H9 (cell line): ENCODE measurements at regions not wholly inside any gene's neighbourhood (a gene's known extent, or its start where the extent isn't known, plus 50 kb on each side); places are given as distances from the start of the nearest gene placed in this dataset.

Source experiments
- DNase-seq: peaks from one replicate; pipeline ENCODE4 v3.0.0-alpha.2; 2017
- H2AFZ ChIP-seq: one replicate; pipeline ENCODE4 v1.6.1; 2013; ENCODE audit warnings: mild to moderate bottlenecking, low read length, control low read depth, moderate library complexity
- H2AK5ac ChIP-seq: 2 replicates; pipeline ENCODE4 v1.6.1; 2013; ENCODE audit warnings: low read length, control low read depth, mixed read lengths; ENCODE audit not compliant: insufficient read length
- H2BK120ac ChIP-seq: one replicate; pipeline ENCODE4 v1.6.1; 2013; ENCODE audit warnings: low read depth, mild to moderate bottlenecking, low read length, control low read depth, inconsistent platforms; ENCODE audit not compliant: poor library complexity, severe bottlenecking
- H2BK12ac ChIP-seq: 2 replicates; pipeline ENCODE4 v1.6.1; 2013; ENCODE audit warnings: low read length, control low read depth, mixed read lengths, low read depth; ENCODE audit not compliant: insufficient read length
- H2BK15ac ChIP-seq: 2 replicates; pipeline ENCODE4 v1.6.1; 2013; ENCODE audit warnings: low read depth, low read length, control low read depth
- H2BK20ac ChIP-seq: one replicate; pipeline ENCODE4 v1.6.1; 2013; ENCODE audit warnings: low read depth, mild to moderate bottlenecking, low read length, control low read depth, inconsistent platforms; ENCODE audit not compliant: poor library complexity, severe bottlenecking
- H2BK5ac ChIP-seq: 2 replicates; pipeline ENCODE4 v1.6.1; 2013; ENCODE audit warnings: low read length, control low read depth, mixed read lengths; ENCODE audit not compliant: insufficient read length
- H3K14ac ChIP-seq: 2 replicates; pipeline ENCODE4 v1.6.1; 2013; ENCODE audit warnings: low read length, control low read depth; ENCODE audit not compliant: insufficient read depth
- H3K18ac ChIP-seq: 2 replicates; pipeline ENCODE4 v1.6.1; 2013; ENCODE audit warnings: low read depth, mild to moderate bottlenecking, mixed read lengths, low read length, control low read depth; ENCODE audit not compliant: insufficient read length
- H3K23ac ChIP-seq: 2 replicates; pipeline ENCODE4 v1.6.1; 2013; ENCODE audit warnings: low read length, control low read depth, mixed read lengths, low read depth; ENCODE audit not compliant: insufficient read length
- H3K23me2 ChIP-seq: 2 replicates; pipeline ENCODE4 v1.6.1; 2013; ENCODE audit warnings: low read depth, mild to moderate bottlenecking, mixed read lengths, low read length, control low read depth; ENCODE audit not compliant: insufficient read length, poor library complexity, severe bottlenecking
- H3K27ac ChIP-seq: 2 replicates; pipeline ENCODE4 v1.5.1; 2013; ENCODE audit warnings: low read length, control low read depth, mixed read lengths, low read depth; ENCODE audit not compliant: insufficient read length
- H3K27me3 ChIP-seq: 2 replicates; pipeline ENCODE4 v1.6.1; 2013; ENCODE audit warnings: low read length, control low read depth, inconsistent platforms; ENCODE audit not compliant: insufficient read depth
- H3K4ac ChIP-seq: 2 replicates; pipeline ENCODE4 v1.6.1; 2013; ENCODE audit warnings: low read depth, mild to moderate bottlenecking, control low read depth, inconsistent platforms, low read length, moderate library complexity
- H3K4me1 ChIP-seq: 2 replicates; pipeline ENCODE4 v1.6.1; 2013; ENCODE audit warnings: low read length, control low read depth, inconsistent platforms; ENCODE audit not compliant: insufficient read depth
- H3K4me2 ChIP-seq: 2 replicates; pipeline ENCODE4 v1.6.1; 2013; ENCODE audit warnings: low read length, control low read depth, mixed read lengths; ENCODE audit not compliant: insufficient read length, insufficient read depth
- H3K56ac ChIP-seq: 2 replicates; pipeline ENCODE4 v1.6.1; 2013; ENCODE audit warnings: low read depth, mild to moderate bottlenecking, mixed read lengths, low read length, control low read depth; ENCODE audit not compliant: insufficient read length
- H3K79me1 ChIP-seq: 2 replicates; pipeline ENCODE4 v1.6.1; 2013; ENCODE audit warnings: low read depth, mild to moderate bottlenecking, moderate library complexity, low read length, control low read depth, inconsistent platforms; ENCODE audit not compliant: insufficient read depth, poor library complexity, severe bottlenecking
- H3K79me2 ChIP-seq: 2 replicates; pipeline ENCODE4 v1.6.1; 2013; ENCODE audit warnings: low read length, control low read depth, inconsistent platforms; ENCODE audit not compliant: insufficient read depth
- H3K9ac ChIP-seq: 2 replicates; pipeline ENCODE4 v1.6.1; 2013; ENCODE audit warnings: low read length, control low read depth, mixed read lengths; ENCODE audit not compliant: insufficient read length; ENCODE audit errors: extremely low read depth
- H3K9me3 ChIP-seq: one replicate; pipeline ENCODE4 v1.6.1; 2013; ENCODE audit warnings: low read depth, low read length, inconsistent platforms; ENCODE audit not compliant: control insufficient read depth
- H3T11ph ChIP-seq: one replicate; pipeline ENCODE4 v1.6.1; 2013; ENCODE audit warnings: mild to moderate bottlenecking, low read length, control low read depth, inconsistent platforms
- H4K20me1 ChIP-seq: one replicate; pipeline ENCODE4 v1.6.1; 2013; ENCODE audit not compliant: control insufficient read depth, insufficient read length, insufficient read depth
- H4K5ac ChIP-seq: 2 replicates; pipeline ENCODE4 v1.6.1; 2013; ENCODE audit warnings: low read depth, mild to moderate bottlenecking, mixed read lengths, low read length, control low read depth; ENCODE audit not compliant: insufficient read length
- H4K8ac ChIP-seq: replicated peaks from 2 replicates; pipeline ENCODE4 v1.6.1; 2013; ENCODE audit warnings: low read length, control low read depth, mixed read lengths, low read depth; ENCODE audit not compliant: insufficient read length
- H4K91ac ChIP-seq: 2 replicates; pipeline ENCODE4 v1.6.1; 2013; ENCODE audit warnings: low read depth, mild to moderate bottlenecking, moderate library complexity, mixed read lengths, low read length, control low read depth; ENCODE audit not compliant: insufficient read length
- H3K27ac Mint-ChIP-seq, 3 experiments: 2 replicates in 2 of 3; 3 replicates in 1 of 3; pipeline ENCODE4 v1.8.0; 2020 to 2021; ENCODE audit warnings: mixed read lengths in 3 of 3, mild to moderate bottlenecking in 1 of 3, moderate library complexity in 1 of 3
- H3K27me3 Mint-ChIP-seq: 2 replicates; pipeline ENCODE4 v1.8.0; 2021; ENCODE audit warnings: low read depth, mild to moderate bottlenecking, moderate library complexity, mixed read lengths
- H3K36me3 Mint-ChIP-seq, 3 experiments: 2 replicates in 2 of 3; 3 replicates in 1 of 3; pipeline ENCODE4 v1.8.0; 2020 to 2021; ENCODE audit warnings: low read depth in 3 of 3, mixed read lengths in 3 of 3; ENCODE audit not compliant: insufficient read depth in 1 of 3
- H3K4me1 Mint-ChIP-seq, 2 experiments: 2 replicates each; pipeline ENCODE4 v1.8.0; 2020; ENCODE audit warnings: mixed read lengths in 2 of 2
- H3K4me3 Mint-ChIP-seq, 2 experiments: 2 replicates in 1 of 2; 3 replicates in 1 of 2; pipeline ENCODE4 v1.8.0; 2020 to 2021; ENCODE audit warnings: mild to moderate bottlenecking in 2 of 2, mixed read lengths in 2 of 2, moderate library complexity in 1 of 2
- H3K9me3 Mint-ChIP-seq, 2 experiments: 2 replicates in 1 of 2; 3 replicates in 1 of 2; pipeline ENCODE4 v1.8.0; 2020; ENCODE audit warnings: mild to moderate bottlenecking in 2 of 2, mixed read lengths in 2 of 2, moderate library complexity in 1 of 2
- CTCF ChIP-seq: fragments of 200-600 bp; sonication (generic); conservative IDR thresholded peaks from 3 replicates; pipeline ENCODE4 v1.8.0; 2021; ENCODE audit warnings: antibody characterized with exemption, mild to moderate bottlenecking
- WGBS: extraction: QIAGEN DNeasy Blood & Tissue Kit; methylation state at CpG from one replicate; pipeline ENCODE4 v1.1.7; 2013; ENCODE audit warnings: missing lambda C conversion rate, low lambda C conversion rate, mixed read lengths; ENCODE audit not compliant: insufficient read length; ENCODE audit errors: extremely low coverage; 5-methylcytosine and 5-hydroxymethylcytosine counted together

- Mint-ChIP-seq H3K36me3 (no peaks in the 10 kb centered on the region; a peak in 1 of 7 replicates), H3K27ac (no peak overlapping the region), H3K27me3 (peaks cover 6% of the 10 kb centered on the region; the same call in 1 of the 2 replicates), H3K4me3 (no peak overlapping the region), H3K4me1 (no peaks in the 10 kb centered on the region), H3K9me3 (no peaks in the 10 kb centered on the region; a peak in 1 of 5 replicates)
- Histone ChIP-seq H2BK12ac (no peak overlapping the region), H3T11ph (no peak overlapping the region), H3K79me2 (no peaks in the 10 kb centered on the region), H3K27me3 (no peaks in the 10 kb centered on the region), H2AK5ac (no peak overlapping the region), H2BK15ac (no peak overlapping the region), H3K4me1 (no peaks in the 10 kb centered on the region), H3K14ac (no peak overlapping the region), H4K5ac (no peak overlapping the region), H2BK5ac (no peak overlapping the region), H4K8ac (no peak overlapping the region), H3K23me2 (no peaks in the 10 kb centered on the region), H3K4ac (no peak overlapping the region), H3K27ac (no peak overlapping the region), H3K4me2 (no peak overlapping the region), H3K9me3 (no peaks in the 10 kb centered on the region), H3K18ac (no peak overlapping the region), H3K23ac (no peak overlapping the region), H2BK120ac (no peak overlapping the region), H3K56ac (no peak overlapping the region), H4K91ac (no peak overlapping the region), H2BK20ac (no peak overlapping the region), H3K79me1 (no peaks in the 10 kb centered on the region), H2AFZ (no peak overlapping the region), H4K20me1 (no peaks in the 10 kb centered on the region), H3K9ac (no peak overlapping the region)
- WGBS: no CpG with 5 or more reads among the region's 3 CpGs
- DNase-seq: no peak
- no peak for TF ChIP-seq CTCF
Measured at GRCh38 chr9:89765211-89765946, 160.6 kb downstream of the GADD45G start.
